ENCODE measurements at regions not wholly inside any gene's neighbourhood (a gene's known extent, or its start where the extent isn't known, plus 50 kb on each side); places are given as distances from the start of the nearest gene placed in this dataset.

- TF ChIP-seq, protein P1, sequence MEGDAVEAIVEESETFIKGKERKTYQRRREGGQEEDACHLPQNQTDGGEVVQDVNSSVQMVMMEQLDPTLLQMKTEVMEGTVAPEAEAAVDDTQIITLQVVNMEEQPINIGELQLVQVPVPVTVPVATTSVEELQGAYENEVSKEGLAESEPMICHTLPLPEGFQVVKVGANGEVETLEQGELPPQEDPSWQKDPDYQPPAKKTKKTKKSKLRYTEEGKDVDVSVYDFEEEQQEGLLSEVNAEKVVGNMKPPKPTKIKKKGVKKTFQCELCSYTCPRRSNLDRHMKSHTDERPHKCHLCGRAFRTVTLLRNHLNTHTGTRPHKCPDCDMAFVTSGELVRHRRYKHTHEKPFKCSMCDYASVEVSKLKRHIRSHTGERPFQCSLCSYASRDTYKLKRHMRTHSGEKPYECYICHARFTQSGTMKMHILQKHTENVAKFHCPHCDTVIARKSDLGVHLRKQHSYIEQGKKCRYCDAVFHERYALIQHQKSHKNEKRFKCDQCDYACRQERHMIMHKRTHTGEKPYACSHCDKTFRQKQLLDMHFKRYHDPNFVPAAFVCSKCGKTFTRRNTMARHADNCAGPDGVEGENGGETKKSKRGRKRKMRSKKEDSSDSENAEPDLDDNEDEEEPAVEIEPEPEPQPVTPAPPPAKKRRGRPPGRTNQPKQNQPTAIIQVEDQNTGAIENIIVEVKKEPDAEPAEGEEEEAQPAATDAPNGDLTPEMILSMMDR (conservative IDR thresholded peaks at IDR 0.05 in 1 of 2, IDR thresholded peaks at IDR 0.05 in 1 of 2; ENCODE audit: extremely low read depth in 1 of 2, insufficient read depth in 1 of 2, low read depth in 1 of 2, low read length in 2 of 2), result no peak
- no peak for TF ChIP-seq EZH2 (IDR thresholded peaks at IDR 0.05; ENCODE audit: borderline replicate concordance, low read length)
Observed at GRCh38 chr10:121393522-121393921, 204.7 kb downstream of the FGFR2 start.

All from mammary epithelial cell (primary cell).